ENCODE measurements at regions not wholly inside any gene's neighbourhood (a gene's known extent, or its start where the extent isn't known, plus 50 kb on each side); places are given as distances from the start of the nearest gene placed in this dataset.

DNA sequence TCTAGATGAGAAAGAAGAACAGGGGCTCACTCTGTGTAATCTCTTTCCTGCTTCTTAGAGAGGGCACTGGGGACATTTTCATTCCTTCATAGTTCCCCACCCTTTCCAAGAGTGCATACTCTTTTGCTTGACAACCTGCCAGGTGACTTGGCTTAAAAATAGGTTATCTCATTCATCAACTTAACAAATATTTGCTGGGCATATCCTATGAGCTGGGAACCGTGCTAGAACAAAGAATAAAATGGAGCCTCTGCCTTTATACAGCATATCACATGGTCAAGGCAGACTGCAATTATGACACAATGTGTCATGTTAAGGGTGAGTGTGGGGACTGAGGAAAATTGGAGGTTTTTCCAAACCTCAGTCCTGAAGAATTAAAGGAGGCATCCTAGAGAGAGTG lies 209.8 kb upstream of the FOXA2 start:
- Histone ChIP-seq H3K14ac (ENCODE audit: insufficient read depth, low read length) (no peak overlapping the region), H2BK5ac (ENCODE audit: insufficient read length, low read length) (no peak overlapping the region), H2AK5ac (ENCODE audit: insufficient read length, low read length) (no peak overlapping the region), H3K23me2 (ENCODE audit: insufficient read length, low read depth, low read length, poor library complexity, severe bottlenecking) (no peaks in the 10 kb centered on the region), H2AFZ (ENCODE audit: low read length) (no peak overlapping the region), H4K5ac (ENCODE audit: insufficient read length, low read depth, low read length) (no peak overlapping the region), H3K79me2 (ENCODE audit: insufficient read depth, low read length) (no peaks in the 10 kb centered on the region), H3K23ac (ENCODE audit: insufficient read length, low read depth, low read length) (no peak overlapping the region), H3K4ac (ENCODE audit: low read depth, low read length) (no peak overlapping the region), H3K27ac (ENCODE audit: insufficient read length, low read depth, low read length) (no peak overlapping the region), H2BK20ac (ENCODE audit: low read depth, low read length, poor library complexity, severe bottlenecking) (no peak overlapping the region), H3T11ph (ENCODE audit: low read length) (no peak overlapping the region), H3K27me3 (ENCODE audit: insufficient read depth, low read length) (no peaks in the 10 kb centered on the region), H4K91ac (ENCODE audit: insufficient read length, low read depth, low read length) (no peak overlapping the region), H2BK12ac (ENCODE audit: insufficient read length, low read depth, low read length) (no peak overlapping the region), H4K20me1 (ENCODE audit: control insufficient read depth, insufficient read depth, insufficient read length) (no peaks in the 10 kb centered on the region), H3K18ac (ENCODE audit: insufficient read length, low read depth, low read length) (no peak overlapping the region), H4K8ac (replicated peaks; ENCODE audit: insufficient read length, low read depth, low read length) (no peak overlapping the region), H3K9ac (ENCODE audit: extremely low read depth, insufficient read length, low read length) (no peak overlapping the region), H2BK120ac (ENCODE audit: low read depth, low read length, poor library complexity, severe bottlenecking) (no peak overlapping the region), H3K4me1 (ENCODE audit: insufficient read depth, low read length) (no peaks in the 10 kb centered on the region), H3K56ac (ENCODE audit: insufficient read length, low read depth, low read length) (no peak overlapping the region), H2BK15ac (ENCODE audit: low read depth, low read length) (no peak overlapping the region), H3K9me3 (ENCODE audit: control insufficient read depth, low read depth, low read length) (no peaks in the 10 kb centered on the region), H3K4me2 (ENCODE audit: insufficient read depth, insufficient read length, low read length) (no peak overlapping the region), H3K79me1 (ENCODE audit: insufficient read depth, low read depth, low read length, poor library complexity, severe bottlenecking) (no peaks in the 10 kb centered on the region)
- Mint-ChIP-seq H3K27ac (no peak overlapping the region), H3K9me3 (no peaks in the 10 kb centered on the region), H3K4me1 (peaks cover 7 to 9% of the 10 kb centered on the region in 2 experiments), H3K36me3 (ENCODE audit: insufficient read depth in 1 of 3, low read depth in 3 of 3) (no peaks in the 10 kb centered on the region; a peak in 1 of 7 replicates), H3K4me3 (no peak overlapping the region), H3K27me3 (ENCODE audit: low read depth) (peaks cover 6% of the 10 kb centered on the region)
- TF ChIP-seq CTCF (conservative IDR thresholded peaks at IDR 0.05): no peak
- no CpG with 5 or more reads among the region's 1 CpG for WGBS (ENCODE audit: extremely low coverage, insufficient read length, low lambda C conversion rate)
- no peak for DNase-seq
